HEK293T (cell line): ENCODE measurements at regions not wholly inside any gene's neighbourhood (a gene's known extent, or its start where the extent isn't known, plus 50 kb on each side); places are given as distances from the start of the nearest gene placed in this dataset.

Experiments
- ELF4 ChIP-seq: fragments of 450-650 bp; IDR thresholded peaks from 2 replicates; pipeline ENCODE4 v1.6.1; 2017; ENCODE audit warnings: antibody characterized with exemption
- FOXK2 ChIP-seq: fragments of 450-650 bp; IDR thresholded peaks from 2 replicates; pipeline ENCODE4 v1.6.1; 2016; ENCODE audit warnings: mild to moderate bottlenecking
- L3MBTL2 ChIP-seq: fragments of 450-650 bp; conservative IDR thresholded peaks from 2 replicates; pipeline ENCODE4 v1.6.1; 2016; ENCODE audit warnings: mild to moderate bottlenecking
- SP1 ChIP-seq: fragments of 450-650 bp; IDR thresholded peaks from 2 replicates; pipeline ENCODE4 v1.6.1; 2017

GRCh38 chr6:56348578-56348977 lies 101.2 kb upstream of the COL21A1 start:
- TF ChIP-seq L3MBTL2 (no peak), FOXK2 (no peak), ELF4 (no peak), SP1 (no peak)
